ENCODE measurements at regions not wholly inside any gene's neighbourhood (a gene's known extent, or its start where the extent isn't known, plus 50 kb on each side); places are given as distances from the start of the nearest gene placed in this dataset.

- Mint-ChIP-seq H3K27me3 (ENCODE audit: insufficient read depth, low read depth, poor library complexity) (no peaks in the 10 kb centered on the region), H3K4me3 (no peak overlapping the region), H3K27ac (no peak overlapping the region), H3K36me3 (ENCODE audit: low read depth) (no peaks in the 10 kb centered on the region), H3K4me1 (no peaks in the 10 kb centered on the region), H3K9me3 (peaks cover 10% of the 10 kb centered on the region; the same call in 2 of the 3 replicates)
- DNase-seq (ENCODE audit: low spot score) (no peak), ATAC-seq (no peak)
- TF ChIP-seq EZH2phosphoT487 (IDR thresholded peaks at IDR 0.05; ENCODE audit: unreplicated experiment) (no peak), ZNF331 (CRISPR knock-in tag; IDR thresholded peaks at IDR 0.05; ENCODE audit: low read depth) (no peak), CREB1 (CRISPR knock-in tag; IDR thresholded peaks at IDR 0.05; ENCODE audit: low read depth) (no peak), JUNB (IDR thresholded peaks at IDR 0.05; ENCODE audit: unreplicated experiment) (no peak), NANOG (IDR thresholded peaks at IDR 0.05; ENCODE audit: borderline replicate concordance) (no peak), ZNF462 (CRISPR knock-in tag; IDR thresholded peaks at IDR 0.05) (no peak), ZNF114 (CRISPR knock-in tag; IDR thresholded peaks at IDR 0.05) (no peak), POLR2AphosphoS5 (IDR thresholded peaks at IDR 0.05; ENCODE audit: low read depth) (no peak), STAT1 (IDR thresholded peaks at IDR 0.05; ENCODE audit: unreplicated experiment) (no peak), ETS1 (IDR thresholded peaks at IDR 0.05) (no peak)
- Histone ChIP-seq H3K79me2 (replicated peaks; ENCODE audit: insufficient read depth) (no peaks in the 10 kb centered on the region), H3K4me3 (no peak overlapping the region), H3F3A (replicated peaks; ENCODE audit: low read depth) (no peaks in the 10 kb centered on the region), H3K4me2 (no peak overlapping the region), H2AFZ (no peak overlapping the region), H3K9me2 (ENCODE audit: insufficient read depth) (no peaks in the 10 kb centered on the region), H3K36me3 (ENCODE audit: insufficient read depth) (no peaks in the 10 kb centered on the region), H3K27me3 (ENCODE audit: insufficient read depth) (no peaks in the 10 kb centered on the region), H4K20me1 (replicated peaks; ENCODE audit: insufficient read depth) (no peaks in the 10 kb centered on the region), H3K27ac (ENCODE audit: low read depth) (no peak overlapping the region), H3K4me1 (ENCODE audit: insufficient read depth) (no peaks in the 10 kb centered on the region)
Measured at GRCh38 chr2:67965246-67965645, 97.6 kb downstream of the C1D start.
